ENCODE measurements at regions not wholly inside any gene's neighbourhood (a gene's known extent, or its start where the extent isn't known, plus 50 kb on each side); places are given as distances from the start of the nearest gene placed in this dataset.

DNA sequence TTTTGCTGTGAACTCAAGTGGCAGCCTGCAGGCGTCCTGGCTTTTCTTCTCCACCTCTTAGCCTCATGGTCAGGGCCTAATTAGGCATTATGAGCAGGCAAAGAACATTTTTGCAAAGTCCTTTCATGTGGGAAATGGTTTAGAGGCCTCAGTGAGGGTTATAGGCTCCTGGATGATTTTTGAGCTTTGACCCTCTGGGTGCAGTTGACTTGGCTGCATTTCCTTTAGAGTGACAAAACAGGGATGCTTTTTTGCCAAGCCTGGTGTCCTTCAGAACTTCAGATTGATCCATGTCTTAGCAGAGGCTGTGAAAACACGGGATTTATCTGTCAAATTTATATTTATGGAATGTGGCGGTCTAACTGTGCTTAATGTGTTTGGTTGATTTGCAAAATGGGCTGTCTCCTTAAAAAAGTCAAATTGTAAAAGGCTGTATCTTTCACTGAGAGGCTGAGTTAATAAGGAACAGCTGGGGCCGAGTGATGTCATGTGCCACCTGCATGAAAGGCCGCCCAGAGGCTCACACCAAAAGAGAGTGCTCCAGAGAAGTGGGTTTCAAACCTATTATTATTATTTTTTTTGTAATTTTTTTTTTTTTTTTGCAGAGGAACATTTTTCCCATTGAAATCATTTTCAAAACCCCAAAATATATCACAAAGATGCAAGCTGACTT lies 192.2 kb upstream of the ARX start:
- Histone ChIP-seq H4K20me1 (ENCODE audit: low read depth, low read length) (no peaks in the 10 kb centered on the region), H3K9me2 (replicated peaks; ENCODE audit: insufficient read depth, low read length) (no peaks in the 10 kb centered on the region), H3K27ac (ENCODE audit: low read depth, low read length) (no peak overlapping the region), H3K4me2 (ENCODE audit: low read depth, low read length, poor library complexity, severe bottlenecking) (no peak overlapping the region), H3K27me3 (ENCODE audit: low read length) (no peaks in the 10 kb centered on the region), H3K79me2 (ENCODE audit: insufficient read depth, low read length) (no peaks in the 10 kb centered on the region), H3K36me3 (ENCODE audit: low read length) (no peaks in the 10 kb centered on the region), H3F3A (ENCODE audit: insufficient read depth) (no peaks in the 10 kb centered on the region), H2AFZ (ENCODE audit: low read depth, low read length, severe bottlenecking) (no peak overlapping the region), H3K4me3 (ENCODE audit: insufficient read depth, low read length, poor library complexity, severe bottlenecking) (no peak overlapping the region), H3K9me3 (ENCODE audit: insufficient read depth, low read length) (no peaks in the 10 kb centered on the region), H3K9ac (ENCODE audit: low read length) (no peak overlapping the region)
- no peak for TF ChIP-seq EZH2phosphoT487 (conservative IDR thresholded peaks at IDR 0.05; ENCODE audit: low read length)
- TF ChIP-seq, protein P1, sequence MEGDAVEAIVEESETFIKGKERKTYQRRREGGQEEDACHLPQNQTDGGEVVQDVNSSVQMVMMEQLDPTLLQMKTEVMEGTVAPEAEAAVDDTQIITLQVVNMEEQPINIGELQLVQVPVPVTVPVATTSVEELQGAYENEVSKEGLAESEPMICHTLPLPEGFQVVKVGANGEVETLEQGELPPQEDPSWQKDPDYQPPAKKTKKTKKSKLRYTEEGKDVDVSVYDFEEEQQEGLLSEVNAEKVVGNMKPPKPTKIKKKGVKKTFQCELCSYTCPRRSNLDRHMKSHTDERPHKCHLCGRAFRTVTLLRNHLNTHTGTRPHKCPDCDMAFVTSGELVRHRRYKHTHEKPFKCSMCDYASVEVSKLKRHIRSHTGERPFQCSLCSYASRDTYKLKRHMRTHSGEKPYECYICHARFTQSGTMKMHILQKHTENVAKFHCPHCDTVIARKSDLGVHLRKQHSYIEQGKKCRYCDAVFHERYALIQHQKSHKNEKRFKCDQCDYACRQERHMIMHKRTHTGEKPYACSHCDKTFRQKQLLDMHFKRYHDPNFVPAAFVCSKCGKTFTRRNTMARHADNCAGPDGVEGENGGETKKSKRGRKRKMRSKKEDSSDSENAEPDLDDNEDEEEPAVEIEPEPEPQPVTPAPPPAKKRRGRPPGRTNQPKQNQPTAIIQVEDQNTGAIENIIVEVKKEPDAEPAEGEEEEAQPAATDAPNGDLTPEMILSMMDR (IDR thresholded peaks at IDR 0.05; ENCODE audit: insufficient read depth, low read length, poor library complexity, severe bottlenecking) = no peak

DNA sequence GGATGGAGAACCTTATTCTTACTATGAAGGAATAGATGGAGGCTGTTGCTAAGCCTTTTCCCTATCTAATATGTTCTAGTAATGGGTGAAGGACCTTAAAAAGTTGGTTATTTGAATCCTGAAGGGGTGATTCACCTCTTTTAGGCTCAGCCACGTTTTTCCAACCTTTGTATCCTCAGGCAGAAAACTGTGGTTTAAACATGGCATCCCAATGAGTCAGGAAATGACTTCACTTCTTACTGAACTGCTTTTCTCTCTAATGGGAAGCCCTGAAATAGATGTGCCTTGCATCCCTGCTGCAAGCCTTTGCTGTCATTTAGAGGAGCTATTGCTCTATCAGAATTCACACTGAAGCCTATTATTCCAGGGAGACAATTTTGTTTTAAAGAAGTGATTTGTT lies 191.0 kb upstream of the ARX start:
- H2AFZ ChIP-seq (ENCODE audit: low read depth, low read length, severe bottlenecking) = no peak overlapping the region
- H3K27me3 ChIP-seq (ENCODE audit: low read length) = no peaks in the 10 kb centered on the region
- TF ChIP-seq, protein P1 (IDR thresholded peaks at IDR 0.05; ENCODE audit: insufficient read depth, low read length, poor library complexity, severe bottlenecking) = no peak
- no peaks in the 10 kb centered on the region for H3K9me3 ChIP-seq (ENCODE audit: insufficient read depth, low read length)
- H3K4me2 ChIP-seq (ENCODE audit: low read depth, low read length, poor library complexity, severe bottlenecking) = no peak overlapping the region
- H3F3A ChIP-seq (ENCODE audit: insufficient read depth) = no peaks in the 10 kb centered on the region
- H4K20me1 ChIP-seq (ENCODE audit: low read depth, low read length) = no peaks in the 10 kb centered on the region
- no peaks in the 10 kb centered on the region for H3K9me2 ChIP-seq (replicated peaks; ENCODE audit: insufficient read depth, low read length)
- H3K4me3 ChIP-seq (ENCODE audit: insufficient read depth, low read length, poor library complexity, severe bottlenecking) = no peak overlapping the region
- no peak overlapping the region for H3K27ac ChIP-seq (ENCODE audit: low read depth, low read length)
- no peaks in the 10 kb centered on the region for H3K79me2 ChIP-seq (ENCODE audit: insufficient read depth, low read length)
- no peaks in the 10 kb centered on the region for H3K36me3 ChIP-seq (ENCODE audit: low read length)
- no peak overlapping the region for H3K9ac ChIP-seq (ENCODE audit: low read length)

DNA sequence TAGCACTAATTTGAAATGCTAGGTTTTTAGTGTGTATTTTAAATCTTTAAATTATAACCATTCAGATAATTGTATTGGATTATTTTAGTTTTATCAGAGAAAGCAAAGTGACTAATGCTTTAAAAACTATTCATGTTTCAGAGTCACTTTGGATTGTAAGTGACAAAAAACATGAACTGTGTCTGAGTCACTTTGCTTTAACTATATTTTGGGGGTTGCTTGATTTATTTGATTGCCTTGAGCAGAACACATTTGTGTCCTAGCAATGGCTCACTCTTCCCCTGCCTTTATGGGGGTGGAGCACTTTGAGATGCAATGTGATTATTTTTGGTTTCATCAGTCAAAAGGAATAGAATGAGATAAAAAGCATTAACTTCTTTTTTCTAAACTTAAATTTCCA lies 188.4 kb upstream of the ARX start:
- TF ChIP-seq, protein P1 (IDR thresholded peaks at IDR 0.05; ENCODE audit: insufficient read depth, low read length, poor library complexity, severe bottlenecking) = no peak
- no peak for TF ChIP-seq EZH2phosphoT487 (conservative IDR thresholded peaks at IDR 0.05; ENCODE audit: low read length)
- Histone ChIP-seq H2AFZ (ENCODE audit: low read depth, low read length, severe bottlenecking) (no peak overlapping the region), H3F3A (ENCODE audit: insufficient read depth) (no peaks in the 10 kb centered on the region), H3K9ac (ENCODE audit: low read length) (no peak overlapping the region), H3K4me2 (ENCODE audit: low read depth, low read length, poor library complexity, severe bottlenecking) (no peak overlapping the region), H3K27me3 (ENCODE audit: low read length) (no peaks in the 10 kb centered on the region), H3K27ac (ENCODE audit: low read depth, low read length) (no peak overlapping the region), H3K79me2 (ENCODE audit: insufficient read depth, low read length) (no peaks in the 10 kb centered on the region), H3K4me3 (ENCODE audit: insufficient read depth, low read length, poor library complexity, severe bottlenecking) (no peak overlapping the region), H3K9me2 (replicated peaks; ENCODE audit: insufficient read depth, low read length) (no peaks in the 10 kb centered on the region), H3K9me3 (ENCODE audit: insufficient read depth, low read length) (no peaks in the 10 kb centered on the region), H3K36me3 (ENCODE audit: low read length) (no peaks in the 10 kb centered on the region), H4K20me1 (ENCODE audit: low read depth, low read length) (no peaks in the 10 kb centered on the region)
